ENCODE measurements at regions not wholly inside any gene's neighbourhood (a gene's known extent, or its start where the extent isn't known, plus 50 kb on each side); places are given as distances from the start of the nearest gene placed in this dataset.
A peak's percentile ranks its signal among the peaks of the same experiment; 100 is the strongest.
"Not testable (repeated sequence)": the region's sequence is repeated elsewhere in the genome, so short reads cannot be mapped to it uniquely, and the experiment has no call there.

- TF ChIP-seq CTCF (IDR thresholded peaks at IDR 0.05), result no peak
- H2AFZ ChIP-seq, result peak overlapping the region; percentile 23
- no peak overlapping the region for H3K9ac ChIP-seq
- H3K79me2 ChIP-seq, result no peaks in the 10 kb centered on the region
- no peak overlapping the region for H3K4me2 ChIP-seq (ENCODE audit: low read length)
- H3K36me3 ChIP-seq (ENCODE audit: control insufficient read depth, insufficient read depth, low read length), result no peaks in the 10 kb centered on the region
- H3K4me1 ChIP-seq, result no peaks in the 10 kb centered on the region
- H3K27ac ChIP-seq, result no peak overlapping the region
- no peaks in the 10 kb centered on the region for H3K9me3 ChIP-seq (ENCODE audit: control insufficient read depth, low read length)
- no peaks in the 10 kb centered on the region for H3K27me3 ChIP-seq (ENCODE audit: control insufficient read depth, insufficient read depth, low read length)
- H3K4me3 ChIP-seq (ENCODE audit: low read depth, low read length), result no peak overlapping the region
Observed at GRCh38 chr3:174365796-174366195, 493.3 kb upstream of the NAALADL2 start.

GRCh38 chr3:174366904-174367303, 492.2 kb upstream of the NAALADL2 start:
- not testable (repeated sequence) for H3K79me2 ChIP-seq; H3K4me3 ChIP-seq (ENCODE audit: low read depth, low read length); H3K27ac ChIP-seq; H3K27me3 ChIP-seq (ENCODE audit: control insufficient read depth, insufficient read depth, low read length); H3K36me3 ChIP-seq (ENCODE audit: control insufficient read depth, insufficient read depth, low read length); H3K4me2 ChIP-seq (ENCODE audit: low read length); H3K4me1 ChIP-seq; H2AFZ ChIP-seq; H3K9ac ChIP-seq; H3K9me3 ChIP-seq (ENCODE audit: control insufficient read depth, low read length)

- Histone ChIP-seq H3K9ac (no peak overlapping the region), H3K36me3 (ENCODE audit: control insufficient read depth, insufficient read depth, low read length) (no peaks in the 10 kb centered on the region), H3K79me2 (no peaks in the 10 kb centered on the region), H3K4me2 (ENCODE audit: low read length) (no peak overlapping the region), H2AFZ (no peak overlapping the region), H3K4me1 (no peaks in the 10 kb centered on the region), H3K27me3 (ENCODE audit: control insufficient read depth, insufficient read depth, low read length) (no peaks in the 10 kb centered on the region), H3K9me3 (ENCODE audit: control insufficient read depth, low read length) (no peaks in the 10 kb centered on the region), H3K27ac (no peak overlapping the region), H3K4me3 (ENCODE audit: low read depth, low read length) (no peak overlapping the region)
- TF ChIP-seq CTCF (IDR thresholded peaks at IDR 0.05), result no peak
Observed at GRCh38 chr3:174376346-174376745, 482.8 kb upstream of the NAALADL2 start.

GRCh38 chr3:174377096-174377495, 482.0 kb upstream of the NAALADL2 start:
- no peak overlapping the region for H3K4me2 ChIP-seq (ENCODE audit: low read length)
- H3K36me3 ChIP-seq (ENCODE audit: control insufficient read depth, insufficient read depth, low read length), result no peaks in the 10 kb centered on the region
- no peaks in the 10 kb centered on the region for H3K9me3 ChIP-seq (ENCODE audit: control insufficient read depth, low read length)
- H3K4me1 ChIP-seq, result no peaks in the 10 kb centered on the region
- H2AFZ ChIP-seq, result no peak overlapping the region
- no peak overlapping the region for H3K4me3 ChIP-seq (ENCODE audit: low read depth, low read length)
- no peak for TF ChIP-seq CTCF (IDR thresholded peaks at IDR 0.05)
- no peak overlapping the region for H3K27ac ChIP-seq
- H3K9ac ChIP-seq, result no peak overlapping the region
- H3K27me3 ChIP-seq (ENCODE audit: control insufficient read depth, insufficient read depth, low read length), result no peaks in the 10 kb centered on the region
- H3K79me2 ChIP-seq, result no peaks in the 10 kb centered on the region

GRCh38 chr3:174377684-174378083, 481.4 kb upstream of the NAALADL2 start:
- TF ChIP-seq CTCF (IDR thresholded peaks at IDR 0.05), result no peak
- H3K27ac ChIP-seq, result no peak overlapping the region

More at GRCh38 chr3:174377684-174378083, 481.4 kb upstream of the NAALADL2 start:
- Histone ChIP-seq H3K4me1 (no peaks in the 10 kb centered on the region), H3K4me2 (ENCODE audit: low read length) (no peak overlapping the region), H2AFZ (no peak overlapping the region), H3K79me2 (no peaks in the 10 kb centered on the region), H3K4me3 (ENCODE audit: low read depth, low read length) (no peak overlapping the region), H3K36me3 (ENCODE audit: control insufficient read depth, insufficient read depth, low read length) (no peaks in the 10 kb centered on the region), H3K9me3 (ENCODE audit: control insufficient read depth, low read length) (no peaks in the 10 kb centered on the region), H3K9ac (no peak overlapping the region), H3K27me3 (ENCODE audit: control insufficient read depth, insufficient read depth, low read length) (no peaks in the 10 kb centered on the region)

All from parathyroid adenoma (tissue), 2 donors.